NCI-H345 treated with DMSO at 0.1 percent for 48 hours (cell line): ENCODE measurements at regions not wholly inside any gene's neighbourhood (a gene's known extent, or its start where the extent isn't known, plus 50 kb on each side); places are given as distances from the start of the nearest gene placed in this dataset.
"Not testable (repeated sequence)": the region's sequence is repeated elsewhere in the genome, so short reads cannot be mapped to it uniquely, and the experiment has no call there.

ENCODE experiments used
- DNase-seq: peaks from one replicate; lab custom pipeline; 2025; ENCODE audit not compliant: unreplicated experiment; lab: John Stamatoyannopoulos, UW

DNA sequence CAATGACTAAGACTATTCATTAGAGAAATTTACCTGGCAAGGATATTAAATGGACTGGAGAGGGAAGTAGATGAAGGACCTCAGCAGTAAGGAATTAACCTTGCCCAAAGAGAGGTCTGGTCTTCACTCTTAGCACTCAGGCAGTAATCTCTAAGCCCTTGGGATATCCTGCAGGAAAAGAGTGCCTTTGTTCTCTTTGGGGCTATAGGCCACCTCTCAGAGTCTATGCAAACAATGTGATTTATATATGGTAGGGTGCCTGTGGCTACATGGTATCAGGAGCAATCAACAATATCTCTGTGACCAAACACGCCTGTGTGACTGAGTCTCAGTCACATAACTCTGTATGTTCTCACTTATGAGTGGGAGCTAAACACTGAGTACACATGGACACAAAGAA is 154.7 kb upstream of the CDK1 start:
- DNase-seq = no peak

DNA sequence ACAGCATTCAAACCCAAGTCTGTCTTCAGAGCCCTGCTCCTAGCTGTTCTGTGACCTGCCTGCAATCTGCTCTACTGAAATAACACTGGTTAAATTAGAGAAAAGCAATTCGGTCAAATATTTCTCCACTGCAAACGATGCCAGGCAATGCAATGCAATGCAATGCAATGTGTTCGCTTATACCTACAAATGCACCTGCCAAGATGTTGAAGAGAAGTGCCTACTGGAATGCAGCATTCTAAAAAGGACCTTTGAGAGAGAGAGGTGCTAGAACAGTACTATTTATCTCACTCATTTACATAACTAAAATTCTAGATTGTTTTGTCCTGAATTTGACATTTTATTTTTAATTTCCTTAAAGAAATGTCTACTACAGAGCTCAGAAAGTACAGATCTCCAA is 157.3 kb upstream of the CDK1 start:
- no peak for DNase-seq

DNA sequence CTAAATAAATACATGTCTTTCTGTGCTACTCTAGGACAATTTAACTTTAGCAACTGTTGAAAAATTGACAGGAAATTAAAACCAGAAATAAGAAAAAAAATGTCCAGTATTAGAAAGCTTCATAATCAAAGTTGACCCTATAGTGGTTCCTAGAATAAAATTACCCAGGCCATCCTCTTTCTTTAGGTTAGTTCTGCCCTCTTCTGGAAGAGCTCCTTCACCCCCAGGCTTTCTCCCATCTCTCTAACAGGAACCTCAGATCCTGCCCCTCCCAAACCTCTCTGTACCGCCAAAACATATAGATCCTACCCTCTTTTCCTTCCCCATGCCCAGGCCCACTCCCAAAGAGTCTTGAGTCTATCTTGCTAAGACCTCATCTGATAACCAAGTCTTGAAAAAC is 159.4 kb upstream of the CDK1 start:
- DNase-seq = no peak

DNA sequence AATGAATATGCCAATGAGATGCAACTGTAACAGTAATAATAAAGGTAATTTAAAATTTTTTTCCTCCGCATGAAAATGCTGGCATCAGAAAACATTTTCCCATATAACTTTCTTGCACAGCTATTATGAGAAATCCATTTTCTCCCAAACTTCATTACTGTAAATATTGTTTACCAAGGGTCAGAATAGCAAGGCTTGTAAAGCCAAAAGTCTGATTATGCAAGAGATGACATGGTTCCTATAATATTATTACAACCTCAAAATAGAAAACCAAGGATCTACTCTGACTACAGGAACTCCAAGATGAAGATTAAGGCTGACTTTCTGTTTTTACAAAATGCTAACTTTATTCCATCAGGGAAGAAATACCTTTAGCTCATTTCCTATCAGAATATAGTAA is 162.7 kb upstream of the CDK1 start:
- no peak for DNase-seq

DNA sequence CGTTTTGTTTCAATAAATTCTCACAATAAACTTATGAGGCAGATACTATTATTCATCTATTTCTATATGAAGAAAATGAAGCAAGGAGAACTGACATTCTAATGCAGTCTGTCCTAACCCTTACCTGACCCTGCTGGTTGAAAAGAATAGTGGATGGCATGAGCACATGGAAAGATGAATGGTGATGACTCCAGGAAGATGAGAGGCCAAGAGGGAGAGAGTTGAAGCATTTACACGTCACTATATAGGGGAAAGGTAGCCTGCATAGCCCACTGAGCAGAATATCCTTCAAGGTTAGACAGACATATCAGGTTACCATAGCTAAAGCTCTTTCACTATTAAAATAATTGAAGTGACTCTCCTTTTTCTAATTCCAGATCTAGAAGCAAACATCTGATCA is 163.9 kb upstream of the CDK1 start:
- no peak for DNase-seq

DNA sequence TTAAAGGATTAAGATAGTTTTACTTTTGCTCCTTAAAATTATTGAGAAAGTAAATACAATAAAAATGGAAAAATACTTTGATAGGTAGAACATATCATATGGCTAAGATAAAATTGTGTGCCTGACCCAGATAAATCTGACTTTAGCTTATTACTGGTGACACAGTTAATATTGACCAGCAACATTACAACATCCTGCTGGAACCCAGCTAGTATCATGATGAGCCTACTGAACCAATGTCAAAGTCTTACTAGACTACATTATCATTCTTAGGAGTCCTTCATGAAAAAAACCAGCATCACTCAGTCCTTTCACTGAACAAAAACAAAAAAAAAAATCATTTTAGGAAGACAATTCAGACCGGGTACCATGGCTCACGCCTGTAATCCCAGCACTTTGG is 164.8 kb upstream of the CDK1 start:
- DNase-seq = no peak

DNA sequence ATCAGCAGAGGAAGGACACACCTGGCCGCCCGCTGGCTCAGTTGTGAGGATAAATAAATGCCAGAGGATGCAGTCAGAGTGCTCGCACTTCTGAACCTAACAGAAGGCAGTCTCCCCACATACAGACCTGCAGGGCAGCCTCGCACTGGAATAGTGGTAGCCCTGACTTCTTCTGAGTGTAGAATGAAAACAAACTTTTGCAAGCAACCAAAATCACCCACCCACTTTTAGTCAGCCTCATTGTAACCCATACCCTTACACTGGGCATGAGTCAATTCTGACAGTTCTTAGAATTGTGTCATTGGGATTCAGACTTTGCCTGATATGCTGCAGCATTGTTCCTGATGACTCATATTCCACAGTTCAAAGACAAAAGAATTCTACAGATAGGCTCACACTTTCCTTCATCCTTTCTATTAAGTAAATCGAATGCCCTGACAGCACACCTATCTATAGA is 167.0 kb upstream of the CDK1 start:
- DNase-seq = no peak

DNA sequence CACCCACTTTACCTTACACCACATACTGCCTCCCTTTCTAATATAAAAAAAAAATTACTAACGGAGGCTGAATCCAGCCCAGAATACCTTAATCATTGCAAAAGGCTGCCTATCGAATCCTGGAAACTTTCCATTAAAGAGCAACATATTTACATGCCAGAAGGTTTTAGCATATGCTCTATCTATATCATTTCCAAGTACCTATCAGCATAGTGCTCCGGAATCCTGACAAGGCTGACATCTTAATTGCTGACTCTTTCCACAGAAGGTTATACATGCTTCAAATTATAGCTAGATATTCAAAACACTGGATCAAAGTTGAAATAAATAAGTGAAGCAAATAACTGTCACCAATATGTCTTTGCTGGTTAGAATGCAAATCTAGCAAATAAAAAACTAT is 170.9 kb upstream of the CDK1 start:
- no peak for DNase-seq

DNA sequence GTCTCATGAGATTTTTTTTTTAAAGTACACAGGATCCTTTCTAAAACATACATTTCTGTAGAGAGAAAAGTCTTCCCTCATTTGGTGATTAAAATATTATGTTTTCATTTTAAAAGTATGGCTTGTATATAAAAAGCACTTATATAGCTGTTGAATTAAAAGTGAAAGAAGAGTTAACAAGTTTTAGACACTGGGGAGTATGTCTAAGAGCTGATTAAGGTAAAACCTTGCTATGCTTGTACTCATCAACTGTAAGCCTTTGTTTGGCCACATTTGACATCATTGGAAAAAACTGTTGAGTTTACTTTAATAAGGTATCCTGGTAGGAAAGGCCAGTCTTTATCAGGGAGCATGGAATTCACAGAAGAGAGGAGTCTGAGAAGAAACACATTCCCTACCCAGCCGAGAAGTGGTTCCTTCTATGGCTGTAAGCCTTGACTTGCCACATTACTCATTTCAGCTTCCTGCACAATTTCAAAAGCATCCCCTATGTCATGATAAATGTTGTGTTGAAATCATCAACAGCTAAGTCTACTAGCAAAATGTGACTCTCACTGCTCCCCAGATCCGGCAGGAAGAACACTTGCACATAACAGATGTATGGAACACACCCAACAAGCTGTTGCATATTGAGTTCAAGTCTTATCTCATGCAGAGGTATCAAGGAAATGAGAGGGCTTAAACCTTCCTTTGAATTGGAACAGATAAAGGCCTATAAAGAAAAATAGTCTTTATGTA is 171.8 kb upstream of the CDK1 start:
- DNase-seq = no peak

GRCh38 chr10:60605476-60605875 is 172.8 kb upstream of the CDK1 start:
- no peak for DNase-seq

- no peak for DNase-seq
These were observed 173.9 kb upstream of the CDK1 start for GRCh38 chr10:60604342-60604741.

- DNase-seq = no peak
These were observed 180.8 kb upstream of the CDK1 start for GRCh38 chr10:60597513-60597912.

- no peak for DNase-seq
These were observed 182.4 kb upstream of the CDK1 start for GRCh38 chr10:60595852-60596251.

GRCh38 chr10:60594476-60595051 is 183.7 kb upstream of the CDK1 start:
- no peak for DNase-seq

DNA sequence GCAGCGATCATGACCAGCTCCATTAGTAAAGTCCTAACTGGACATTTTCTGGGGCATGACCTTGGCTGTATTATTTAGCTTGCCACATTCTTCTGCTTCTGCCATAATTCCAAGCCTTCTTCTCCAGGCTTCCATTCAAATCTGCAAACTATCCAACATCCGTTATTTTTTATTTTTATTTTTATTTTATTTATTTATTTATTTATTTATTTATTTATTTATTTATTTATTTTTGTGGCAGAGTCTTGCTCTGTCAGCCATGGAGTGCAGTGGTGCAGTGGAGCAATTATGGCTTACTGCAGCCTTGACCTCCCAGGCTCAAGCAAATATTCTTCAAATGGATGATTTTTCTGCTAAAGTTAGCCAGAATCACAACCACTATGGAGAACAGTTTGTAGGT is 187.2 kb upstream of the CDK1 start:
- no peak for DNase-seq

GRCh38 chr10:60589376-60589775 is 188.9 kb upstream of the CDK1 start:
- DNase-seq = no peak

GRCh38 chr10:60581782-60582181 is 192.1 kb upstream of the ANK3 start:
- not testable (repeated sequence) for DNase-seq

DNA sequence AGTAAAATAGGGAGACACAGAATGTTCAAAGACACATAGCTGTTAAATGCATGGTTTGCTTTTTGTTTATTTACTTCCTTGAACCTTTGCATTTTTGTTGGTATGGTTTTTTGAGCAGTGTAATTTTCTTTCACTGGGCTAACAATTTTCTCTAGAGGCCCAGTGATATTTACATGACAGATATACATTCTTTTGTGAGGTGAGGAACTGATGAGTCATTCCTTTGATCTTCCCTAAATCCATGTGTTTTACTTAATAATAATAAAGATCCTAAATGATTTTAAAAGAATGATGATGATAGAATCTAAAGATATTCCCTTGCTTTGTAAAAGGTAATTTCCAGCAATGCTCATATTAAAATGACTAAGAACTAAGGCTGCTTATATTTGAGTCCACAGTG is 188.5 kb upstream of the ANK3 start:
- DNase-seq = no peak

DNA sequence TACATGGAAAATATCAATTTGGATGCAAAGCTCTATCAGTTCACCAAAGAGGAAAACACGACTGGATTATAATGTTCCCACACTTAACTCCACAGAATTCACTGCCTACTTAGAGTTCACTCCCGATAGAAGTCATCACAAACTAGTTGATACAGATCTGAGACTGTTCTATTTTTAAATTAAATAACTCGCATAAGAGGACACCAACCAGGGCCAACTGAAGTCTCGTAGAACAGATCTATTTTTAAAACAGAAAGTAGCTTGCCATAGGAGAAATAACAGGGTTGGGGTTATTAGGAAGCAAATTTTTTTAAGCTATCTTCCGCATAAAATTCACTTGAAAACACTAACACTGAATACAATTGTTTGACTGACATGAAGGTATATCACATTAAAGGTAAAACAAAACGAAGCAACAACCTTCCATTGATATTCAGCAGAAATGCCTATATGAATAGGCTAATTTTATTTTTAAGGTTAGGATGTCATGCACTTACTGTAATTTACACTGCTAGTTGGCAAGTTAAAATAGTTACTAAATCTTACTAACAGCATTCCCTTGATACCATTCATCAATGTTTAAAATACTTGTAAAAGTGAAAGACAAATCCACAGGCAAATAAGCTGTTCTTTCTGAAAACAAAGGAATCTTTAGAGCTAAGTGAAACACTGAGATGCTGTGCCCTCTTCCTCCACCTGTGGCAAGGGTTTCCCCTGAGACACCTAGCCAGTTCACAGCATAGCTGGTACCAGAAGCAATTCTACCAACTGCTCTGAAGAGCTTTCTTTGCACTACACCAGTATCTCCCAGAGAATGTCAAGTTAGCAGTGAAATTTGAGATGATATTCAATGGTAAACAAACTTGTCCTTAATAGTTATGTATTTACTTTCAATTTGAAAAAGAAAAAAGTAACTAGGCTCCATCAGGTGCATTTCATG is 186.7 kb upstream of the ANK3 start:
- no peak for DNase-seq

DNA sequence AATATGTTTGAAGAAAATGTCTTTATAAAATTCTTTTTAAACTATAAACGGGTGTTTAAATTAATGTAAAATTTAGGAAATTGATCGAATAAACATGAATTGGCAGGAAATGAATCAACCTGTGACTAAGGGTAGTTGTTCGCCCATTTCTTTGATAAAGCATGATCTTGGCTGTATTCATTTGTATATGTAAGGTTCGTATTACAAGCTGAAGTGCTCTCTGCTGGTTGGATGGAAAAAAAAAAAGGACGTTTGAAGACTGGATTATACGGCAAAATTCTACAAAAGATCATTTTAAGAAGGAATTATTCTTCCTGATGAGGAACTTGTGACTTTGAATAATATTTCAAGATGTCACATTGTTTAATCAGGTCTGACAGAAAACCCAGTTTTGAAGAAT is 185.4 kb upstream of the ANK3 start:
- no peak for DNase-seq

DNA sequence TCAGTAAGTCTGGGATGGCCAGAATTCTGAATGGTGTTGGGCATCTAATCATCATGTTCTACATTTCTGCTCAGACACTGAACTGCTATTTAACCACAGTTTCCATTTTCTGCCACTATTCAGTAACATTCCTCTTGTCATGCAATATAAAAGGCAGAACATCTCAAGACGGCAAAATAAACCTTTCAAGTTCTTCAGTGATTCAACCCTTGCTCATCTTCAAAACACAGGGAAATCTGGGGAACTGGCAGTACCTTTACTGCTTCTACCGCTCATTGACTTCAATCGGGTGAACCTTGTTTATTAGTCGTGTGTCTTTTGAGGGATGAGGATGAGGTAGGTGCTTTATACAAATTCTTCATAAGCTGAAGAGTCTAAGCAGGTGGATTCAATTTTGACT is 184.7 kb upstream of the ANK3 start:
- DNase-seq = no peak

DNA sequence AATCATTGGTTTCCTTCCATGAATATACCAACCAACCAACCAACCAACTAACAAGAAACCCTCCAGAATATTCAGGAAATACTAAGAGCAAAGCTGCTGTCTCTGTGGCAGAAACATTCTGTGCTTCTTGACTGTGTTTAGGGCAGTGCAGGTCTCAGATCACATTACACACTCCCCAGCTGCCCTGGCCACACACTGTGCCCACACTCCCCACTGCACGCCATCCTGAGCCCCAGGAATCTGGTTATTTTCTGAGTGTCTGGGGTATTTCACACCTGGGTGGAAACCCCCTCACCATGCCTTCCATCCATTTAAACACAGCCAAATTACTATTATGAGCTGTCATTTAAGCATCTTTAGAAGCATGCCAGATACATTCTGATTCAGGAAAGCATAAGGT is 183.7 kb upstream of the ANK3 start:
- no peak for DNase-seq
